CD4-positive, alpha-beta T cell (primary cell): ENCODE measurements at regions not wholly inside any gene's neighbourhood (a gene's known extent, or its start where the extent isn't known, plus 50 kb on each side); places are given as distances from the start of the nearest gene placed in this dataset.

ENCODE experiments used
- ATAC-seq: fragments of 200-7000 bp; cut with Tn5 transposase; one replicate; pipeline ENCODE4 v1.10.0; 2022; ENCODE audit warnings: mild to moderate bottlenecking; ENCODE audit not compliant: poor library complexity
- CTCF ChIA-PET: fragments of 350-600 bp; sonication (Branson Sonifier 250); formaldehyde crosslinking; loops from one replicate; lab custom pipeline; 2021; ENCODE audit warnings: antibody characterized with exemption, inconsistent platforms; lab: Charles Lee
- POLR2A ChIA-PET: fragments of 350-600 bp; sonication (Branson Sonifier 250); formaldehyde crosslinking; loops from one replicate; lab custom pipeline; 2021; ENCODE audit warnings: antibody characterized with exemption, inconsistent platforms; lab: Charles Lee
- DNase-seq, 14 experiments: peaks; one replicate each; pipeline ENCODE4 v3.0.0-alpha.2; 2013 to 2020; ENCODE audit warnings: mixed read lengths in 2 of 14
- H3K27ac ChIP-seq, 2 donors: one replicate each; pipeline versions ENCODE4 v1.5.1 to v1.7.0; 2013; ENCODE audit warnings: low read length in 2 of 2, low read depth in 1 of 2, mild to moderate bottlenecking in 1 of 2
- H3K27me3 ChIP-seq, 2 experiments: 1 replicate in 1 of 2; 2 replicates in 1 of 2; pipeline versions ENCODE4 v1.6.1 to v1.7.0; 2013; ENCODE audit warnings: low read length in 2 of 2, control low read depth in 1 of 2, mild to moderate bottlenecking in 1 of 2, moderate library complexity in 1 of 2; ENCODE audit not compliant: insufficient read depth in 2 of 2, control insufficient read depth in 1 of 2
- H3K36me3 ChIP-seq: one replicate; pipeline ENCODE4 v1.6.1; 2013; ENCODE audit warnings: low read length, control low read depth; ENCODE audit not compliant: insufficient read depth
- H3K4me1 ChIP-seq: one replicate; pipeline ENCODE4 v1.6.1; 2013; ENCODE audit warnings: low read length, control low read depth; ENCODE audit not compliant: insufficient read depth
- H3K4me3 ChIP-seq: one replicate; pipeline ENCODE4 v1.5.1; 2013; ENCODE audit warnings: mild to moderate bottlenecking, low read length, moderate library complexity
- H3K9me3 ChIP-seq, 2 experiments: 1 replicate in 1 of 2; 2 replicates in 1 of 2; pipeline versions ENCODE4 v1.6.1 to v1.7.0; 2013; ENCODE audit warnings: low read length in 2 of 2, mild to moderate bottlenecking in 2 of 2, control low read depth in 1 of 2, moderate library complexity in 1 of 2; ENCODE audit not compliant: control insufficient read depth in 1 of 2, insufficient read depth in 1 of 2
- H3K27ac Mint-ChIP-seq: one replicate; pipeline ENCODE4 v1.8.0; 2020; ENCODE audit warnings: mixed read lengths
- H3K27me3 Mint-ChIP-seq: one replicate; pipeline ENCODE4 v1.8.0; 2021; ENCODE audit warnings: mixed read lengths
- H3K36me3 Mint-ChIP-seq: one replicate; pipeline ENCODE4 v1.8.0; 2021; ENCODE audit warnings: low read depth, mixed read lengths
- H3K4me1 Mint-ChIP-seq: one replicate; pipeline ENCODE4 v1.8.0; 2021; ENCODE audit warnings: low read depth, mixed read lengths
- H3K4me3 Mint-ChIP-seq: one replicate; pipeline ENCODE4 v1.8.0; 2020; ENCODE audit warnings: mild to moderate bottlenecking, mixed read lengths
- H3K9me3 Mint-ChIP-seq: one replicate; pipeline ENCODE4 v1.8.0; 2020; ENCODE audit warnings: mixed read lengths
- CTCF ChIP-seq: fragments of 200-600 bp; IDR thresholded peaks from one replicate; pipeline ENCODE4 v1.8.0; 2022; ENCODE audit warnings: antibody characterized with exemption, mild to moderate bottlenecking
- intact Hi-C, 2 experiments: fragments of 100-400 bp; cut with DNase I in 1 of 2; cut with micrococcal nuclease in 1 of 2; formaldehyde crosslinking; loops; one replicate each; pipeline versions ENCODE4 v1.15.1 to v1.9.0; 2023 to 2025; cut with DNase I, micrococcal nuclease

DNA sequence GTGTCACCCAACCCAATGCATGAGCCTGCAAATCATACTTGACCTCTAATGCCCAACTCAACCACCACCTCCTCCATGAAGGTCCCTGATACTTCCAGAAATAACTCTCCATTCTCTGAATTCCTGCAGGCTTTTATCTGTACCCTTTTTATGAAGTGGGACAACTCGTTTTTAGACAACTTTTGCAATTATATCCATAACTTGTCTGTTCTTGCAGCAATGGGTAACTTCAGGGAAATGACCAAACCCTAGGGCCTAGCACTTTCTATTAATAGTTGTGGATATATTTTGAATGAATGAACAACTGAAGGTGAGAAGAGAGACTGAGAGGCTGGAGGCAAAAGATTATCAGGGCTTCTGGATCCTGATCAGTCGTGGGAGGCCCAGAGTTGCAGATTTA is 236.6 kb upstream of the MOCS1 start:
- Mint-ChIP-seq H3K27ac (no peak overlapping the region), H3K4me3 (no peak overlapping the region), H3K36me3 (no peaks in the 10 kb centered on the region), H3K27me3 (peaks cover 32% of the 10 kb centered on the region), H3K4me1 (no peaks in the 10 kb centered on the region), H3K9me3 (no peaks in the 10 kb centered on the region)
- peaks cover 0 to 5% of the 10 kb centered on the region in 2 experiments for H3K27me3 ChIP-seq
- TF ChIP-seq CTCF: no peak
- peaks cover 0 to 4% of the 10 kb centered on the region in 2 experiments for H3K9me3 ChIP-seq
- H3K4me1 ChIP-seq: no peaks in the 10 kb centered on the region
- no peaks in the 10 kb centered on the region for H3K36me3 ChIP-seq
- no peak overlapping the region for H3K27ac ChIP-seq
- CTCF ChIA-PET: no interaction called here
- no peak for ATAC-seq
- DNase-seq: no peak
- no peak overlapping the region for H3K4me3 ChIP-seq
- POLR2A ChIA-PET: no interaction called here
- intact Hi-C loops: no loop called here

DNA sequence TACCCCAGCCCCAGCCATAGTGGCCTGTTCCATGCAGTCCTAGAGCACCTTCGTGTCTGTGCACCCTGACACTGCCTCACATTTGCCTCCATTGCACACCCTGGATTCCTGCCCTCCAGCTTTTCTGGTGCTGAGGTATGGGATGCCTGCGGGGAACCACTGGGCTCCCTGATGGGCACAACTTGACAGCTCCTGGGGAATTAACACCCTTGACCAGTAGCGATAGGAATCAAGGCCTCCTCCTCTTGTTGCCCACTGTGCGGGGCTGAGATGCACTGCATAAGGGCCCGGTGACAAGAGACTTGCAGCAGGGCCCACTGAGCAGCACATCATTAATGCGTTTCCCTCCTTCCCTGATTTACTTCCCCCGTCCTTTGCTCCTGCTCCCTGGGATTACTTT is 235.6 kb upstream of the MOCS1 start:
- H3K9me3 Mint-ChIP-seq: no peaks in the 10 kb centered on the region
- no peaks in the 10 kb centered on the region for H3K36me3 Mint-ChIP-seq
- no peaks in the 10 kb centered on the region for H3K4me1 Mint-ChIP-seq
- H3K4me3 Mint-ChIP-seq: no peak overlapping the region
- DNase-seq: no peak
- Histone ChIP-seq H3K4me1 (no peaks in the 10 kb centered on the region), H3K9me3 (peaks cover 0 to 4% of the 10 kb centered on the region in 2 experiments), H3K27me3 (peaks cover 0 to 3% of the 10 kb centered on the region in 2 experiments), H3K27ac (no peak overlapping the region), H3K36me3 (no peaks in the 10 kb centered on the region), H3K4me3 (no peak overlapping the region)
- no peak for ATAC-seq
- TF ChIP-seq CTCF: no peak
- ChIA-PET POLR2A (no interaction called here), CTCF (no interaction called here)
- H3K27ac Mint-ChIP-seq: no peak overlapping the region
- intact Hi-C loops: no loop called here
- peaks cover 24% of the 10 kb centered on the region for H3K27me3 Mint-ChIP-seq

GRCh38 chr6:40166963-40167362 is 232.7 kb upstream of the MOCS1 start:
- H3K4me1 ChIP-seq: no peaks in the 10 kb centered on the region
- Mint-ChIP-seq H3K36me3 (no peaks in the 10 kb centered on the region), H3K27ac (no peak overlapping the region), H3K4me3 (no peak overlapping the region), H3K4me1 (no peaks in the 10 kb centered on the region), H3K9me3 (no peaks in the 10 kb centered on the region), H3K27me3 (peaks cover 14% of the 10 kb centered on the region)
- H3K27ac ChIP-seq: no peak overlapping the region
- ATAC-seq (no peak), DNase-seq (no peak)
- H3K9me3 ChIP-seq: peaks cover 0 to 4% of the 10 kb centered on the region in 2 experiments
- H3K4me3 ChIP-seq: no peak overlapping the region
- ChIA-PET POLR2A (no interaction called here), CTCF (no interaction called here)
- no peak for TF ChIP-seq CTCF
- intact Hi-C loops: no loop called here
- H3K36me3 ChIP-seq: no peaks in the 10 kb centered on the region
- H3K27me3 ChIP-seq: peaks cover 0 to 8% of the 10 kb centered on the region in 2 experiments
